Thyroid gland (tissue), 4 donors: ENCODE measurements at regions not wholly inside any gene's neighbourhood (a gene's known extent, or its start where the extent isn't known, plus 50 kb on each side); places are given as distances from the start of the nearest gene placed in this dataset.

Experiments used
- POLR2A ChIP-seq, 2 donors: fragments of 450-650 bp; IDR thresholded peaks; one replicate each; pipeline ENCODE4 v1.6.1; 2017; ENCODE audit warnings: antibody characterized with exemption in 2 of 2, mild to moderate bottlenecking in 2 of 2, moderate library complexity in 1 of 2
- TF ChIP-seq, protein P1 (sequence below), 6 experiments: fragments of 200-600 bp in 3 of 6; fragments of 450-650 bp in 3 of 6; sonication (generic) in 3 of 6; IDR thresholded peaks; one replicate each; pipeline ENCODE4 v1.5.1; 2016 to 2019; ENCODE audit warnings: antibody characterized with exemption in 6 of 6, mild to moderate bottlenecking in 2 of 6, inconsistent platforms in 1 of 6, moderate library complexity in 1 of 6

DNA sequence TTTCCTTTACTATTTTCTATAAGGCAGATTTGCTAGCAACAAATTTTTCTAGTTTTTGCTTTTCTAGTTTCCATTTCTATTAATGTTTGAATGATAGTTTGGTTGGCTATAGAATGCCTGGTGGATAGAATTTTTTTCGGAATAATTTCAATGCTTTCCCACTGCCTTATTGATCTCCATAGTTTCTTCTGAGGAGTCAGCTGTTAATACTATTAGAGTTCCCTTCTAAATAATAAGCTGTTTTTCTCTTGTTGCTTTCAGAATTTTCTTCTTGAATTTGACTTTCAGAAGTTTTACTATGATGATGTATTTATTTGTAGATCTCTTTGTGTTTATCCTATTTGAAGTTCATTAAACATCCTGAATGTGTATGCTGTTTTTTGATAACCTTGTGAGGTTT lies 91.8 kb downstream of the VSIG4 start:
- TF ChIP-seq, protein P1, sequence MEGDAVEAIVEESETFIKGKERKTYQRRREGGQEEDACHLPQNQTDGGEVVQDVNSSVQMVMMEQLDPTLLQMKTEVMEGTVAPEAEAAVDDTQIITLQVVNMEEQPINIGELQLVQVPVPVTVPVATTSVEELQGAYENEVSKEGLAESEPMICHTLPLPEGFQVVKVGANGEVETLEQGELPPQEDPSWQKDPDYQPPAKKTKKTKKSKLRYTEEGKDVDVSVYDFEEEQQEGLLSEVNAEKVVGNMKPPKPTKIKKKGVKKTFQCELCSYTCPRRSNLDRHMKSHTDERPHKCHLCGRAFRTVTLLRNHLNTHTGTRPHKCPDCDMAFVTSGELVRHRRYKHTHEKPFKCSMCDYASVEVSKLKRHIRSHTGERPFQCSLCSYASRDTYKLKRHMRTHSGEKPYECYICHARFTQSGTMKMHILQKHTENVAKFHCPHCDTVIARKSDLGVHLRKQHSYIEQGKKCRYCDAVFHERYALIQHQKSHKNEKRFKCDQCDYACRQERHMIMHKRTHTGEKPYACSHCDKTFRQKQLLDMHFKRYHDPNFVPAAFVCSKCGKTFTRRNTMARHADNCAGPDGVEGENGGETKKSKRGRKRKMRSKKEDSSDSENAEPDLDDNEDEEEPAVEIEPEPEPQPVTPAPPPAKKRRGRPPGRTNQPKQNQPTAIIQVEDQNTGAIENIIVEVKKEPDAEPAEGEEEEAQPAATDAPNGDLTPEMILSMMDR (IDR thresholded peaks at IDR 0.05): no peak
- TF ChIP-seq POLR2A (IDR thresholded peaks at IDR 0.05): no peak
